ENCODE measurements at regions not wholly inside any gene's neighbourhood (a gene's known extent, or its start where the extent isn't known, plus 50 kb on each side); places are given as distances from the start of the nearest gene placed in this dataset.

DNA sequence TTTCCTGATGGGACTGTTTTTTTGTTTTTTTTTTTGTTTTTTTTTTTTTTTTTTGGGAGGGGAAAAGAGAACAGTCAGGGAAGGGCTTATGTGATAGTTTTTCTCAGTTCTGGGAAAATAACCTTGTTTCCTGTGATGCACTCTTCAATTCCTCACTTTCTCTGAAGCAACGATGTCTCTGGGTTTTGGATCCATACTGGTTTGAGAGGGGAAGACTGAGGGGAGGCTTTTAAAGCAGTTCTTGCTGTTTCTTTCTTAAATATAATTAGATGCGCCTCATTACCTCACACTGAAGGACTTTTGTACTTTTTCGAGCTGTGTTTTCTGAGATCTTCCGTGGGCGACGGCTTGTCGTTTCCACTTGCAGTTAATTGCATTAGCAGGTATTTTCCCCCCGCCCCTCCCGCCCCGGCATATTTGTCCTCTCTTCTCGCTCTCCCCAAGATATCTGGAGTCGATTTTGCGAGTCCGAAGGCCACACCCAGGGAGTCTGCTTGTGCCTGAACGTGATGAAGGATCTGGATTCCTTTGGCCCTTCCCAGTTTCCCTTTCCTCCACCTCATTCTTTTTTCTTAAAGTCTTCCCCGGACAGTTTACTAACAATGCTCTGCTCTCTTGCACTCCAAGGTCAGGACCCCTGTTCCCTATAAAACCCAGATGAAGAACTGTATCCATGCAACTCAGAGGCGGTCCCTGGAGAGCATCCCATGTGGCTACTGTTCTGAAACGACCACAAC is 125.2 kb upstream of the ZFHX3 start:
- H3K18ac ChIP-seq (ENCODE audit: low read length), result no peak overlapping the region
- no peak overlapping the region for H2BK120ac ChIP-seq (ENCODE audit: insufficient read depth, low read length, poor library complexity)
- WGBS (ENCODE audit: extremely low coverage, insufficient coverage, insufficient read length), result no CpG with 5 or more reads among the region's 18 CpGs
- DNase-seq, result no peak
- H3K79me2 ChIP-seq (ENCODE audit: control insufficient read depth, insufficient read depth, low read length, poor library complexity), result no peaks in the 10 kb centered on the region
- H3K27me3 ChIP-seq (ENCODE audit: insufficient read depth, low read length), result no peaks in the 10 kb centered on the region
- H3K9me3 ChIP-seq (ENCODE audit: insufficient read depth, low read depth, low read length), result no peaks in the 10 kb centered on the region
- peak overlapping the region; percentile 6 for H2BK12ac ChIP-seq (ENCODE audit: low read length)
- H3K23ac ChIP-seq (ENCODE audit: low read length), result no peak overlapping the region
- no peak overlapping the region for H3K4me2 ChIP-seq (ENCODE audit: low read length)
- H4K12ac ChIP-seq (ENCODE audit: low read depth, low read length), result no peak overlapping the region
- no peak overlapping the region for H3K27ac ChIP-seq (ENCODE audit: low read depth, low read length)
- no peak overlapping the region for H2AFZ ChIP-seq (ENCODE audit: insufficient read depth, low read length, poor library complexity)
- H4K8ac ChIP-seq (ENCODE audit: low read depth, low read length), result no peak overlapping the region
- no peak overlapping the region for H3K4me3 ChIP-seq (ENCODE audit: low read depth, low read length)
- H3K36me3 ChIP-seq (ENCODE audit: control insufficient read depth in 1 of 2, insufficient read depth in 2 of 2, low read length in 2 of 2), result no peaks in the 10 kb centered on the region
- peak overlapping the region; percentile 3 for H4K91ac ChIP-seq (ENCODE audit: low read depth, low read length)
- H2BK5ac ChIP-seq (ENCODE audit: low read depth, low read length, poor library complexity), result no peak overlapping the region
- no peak overlapping the region for H3K14ac ChIP-seq (ENCODE audit: low read length)
- no peak overlapping the region for H3K9ac ChIP-seq (ENCODE audit: low read length)
- peaks cover 7% of the 10 kb centered on the region for H3K79me1 ChIP-seq (ENCODE audit: low read length)
- peaks cover 12 to 14% of the 10 kb centered on the region in 2 experiments for H3K4me1 ChIP-seq (ENCODE audit: control insufficient read depth in 1 of 2, insufficient read depth in 2 of 2, low read length in 2 of 2)
- no peak overlapping the region for H3K4ac ChIP-seq (ENCODE audit: low read depth, low read length)
- H2AK5ac ChIP-seq (ENCODE audit: low read length), result no peak overlapping the region

DNA sequence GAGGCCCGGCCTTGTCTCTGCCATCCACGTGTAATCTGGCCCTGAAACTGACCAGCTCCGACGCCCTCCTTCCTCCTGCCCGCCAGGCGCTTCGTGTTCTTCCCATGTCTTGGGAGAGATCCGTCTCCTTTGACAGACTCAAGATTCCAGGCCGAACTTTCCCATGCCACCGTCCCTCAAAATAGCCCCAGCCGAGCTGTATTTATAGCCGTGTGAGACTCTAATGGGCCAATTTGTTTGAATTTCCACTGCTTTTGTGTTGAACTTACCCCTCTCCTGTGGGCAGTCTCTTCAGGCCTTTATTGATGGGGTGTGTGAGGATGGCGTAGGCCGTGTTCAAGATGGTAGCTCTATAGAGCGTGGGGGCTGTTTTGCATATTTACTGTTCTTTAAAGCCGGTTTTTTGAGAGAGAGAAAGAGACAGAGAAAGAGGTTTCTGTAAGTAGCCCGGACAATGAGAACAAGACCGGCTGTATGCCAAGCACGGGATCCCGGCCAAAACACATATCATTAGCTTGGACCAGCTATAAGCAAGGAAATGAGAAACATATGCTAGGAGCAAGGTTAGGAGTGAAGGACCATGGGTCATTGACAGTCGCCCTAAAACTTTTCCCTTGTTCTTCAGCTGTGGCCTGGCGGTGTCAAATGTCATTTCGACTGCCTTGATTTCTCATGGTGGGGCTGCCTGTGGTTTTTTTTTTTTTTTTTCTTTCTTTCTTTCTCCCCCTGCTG is 124.5 kb upstream of the ZFHX3 start:
- Histone ChIP-seq H3K4ac (ENCODE audit: low read depth, low read length) (no peak overlapping the region), H3K4me3 (ENCODE audit: low read depth, low read length) (no peak overlapping the region), H3K36me3 (ENCODE audit: control insufficient read depth in 1 of 2, insufficient read depth in 2 of 2, low read length in 2 of 2) (no peaks in the 10 kb centered on the region), H4K12ac (ENCODE audit: low read depth, low read length) (no peak overlapping the region), H2AFZ (ENCODE audit: insufficient read depth, low read length, poor library complexity) (no peak overlapping the region), H3K23ac (ENCODE audit: low read length) (no peak overlapping the region), H2BK5ac (ENCODE audit: low read depth, low read length, poor library complexity) (no peak overlapping the region), H3K9me3 (ENCODE audit: insufficient read depth, low read depth, low read length) (no peaks in the 10 kb centered on the region), H4K8ac (ENCODE audit: low read depth, low read length) (peak overlapping the region; percentile 61), H3K4me2 (ENCODE audit: low read length) (no peak overlapping the region), H3K27ac (ENCODE audit: low read depth, low read length) (no peak overlapping the region), H4K91ac (ENCODE audit: low read depth, low read length) (peak overlapping the region; percentile 75), H3K4me1 (ENCODE audit: control insufficient read depth in 1 of 2, insufficient read depth in 2 of 2, low read length in 2 of 2) (peaks cover 12 to 14% of the 10 kb centered on the region in 2 experiments), H2BK12ac (ENCODE audit: low read length) (peak overlapping the region; percentile 83), H3K27me3 (ENCODE audit: insufficient read depth, low read length) (no peaks in the 10 kb centered on the region), H2BK120ac (ENCODE audit: insufficient read depth, low read length, poor library complexity) (peak overlapping the region; percentile 43), H3K14ac (ENCODE audit: low read length) (peak overlapping the region; percentile 18), H3K9ac (ENCODE audit: low read length) (no peak overlapping the region), H3K18ac (ENCODE audit: low read length) (peak overlapping the region; percentile 57), H3K79me1 (ENCODE audit: low read length) (peaks cover 7% of the 10 kb centered on the region), H3K79me2 (ENCODE audit: control insufficient read depth, insufficient read depth, low read length, poor library complexity) (no peaks in the 10 kb centered on the region), H2AK5ac (ENCODE audit: low read length) (peak overlapping the region; percentile 73)
- no CpG with 5 or more reads among the region's 23 CpGs for WGBS (ENCODE audit: extremely low coverage, insufficient coverage, insufficient read length)
- DNase-seq, result peak in 1 of 2 donors; percentile 45

GRCh38 chr16:73171901-73172240 is 123.9 kb upstream of the ZFHX3 start:
- Histone ChIP-seq H2BK12ac (ENCODE audit: low read length) (peak overlapping the region; percentile 83), H3K27ac (ENCODE audit: low read depth, low read length) (no peak overlapping the region)

DNA sequence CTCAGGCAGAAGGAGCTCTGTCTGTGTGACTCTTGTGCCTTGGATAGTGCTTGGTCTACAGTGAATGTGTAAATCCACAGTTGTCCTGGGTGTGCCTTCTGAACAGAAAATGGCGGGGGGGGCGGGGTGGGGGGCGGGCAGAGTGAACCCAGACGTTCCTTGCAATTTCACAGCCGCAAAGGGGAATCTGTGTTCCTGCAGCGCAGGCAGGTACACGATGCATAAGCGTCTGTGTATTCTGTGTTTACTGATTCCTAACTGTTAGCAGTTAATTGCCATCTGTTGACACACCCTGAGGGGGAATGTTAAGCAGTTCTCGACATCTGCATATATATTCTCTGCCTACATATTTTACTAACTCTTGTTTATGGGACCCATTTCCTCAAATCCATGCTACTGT is 123.5 kb upstream of the ZFHX3 start:
- H3K4ac ChIP-seq (ENCODE audit: low read depth, low read length), result no peak overlapping the region
- H4K12ac ChIP-seq (ENCODE audit: low read depth, low read length), result no peak overlapping the region
- no peak overlapping the region for H2BK12ac ChIP-seq (ENCODE audit: low read length)
- peaks cover 12 to 14% of the 10 kb centered on the region in 2 experiments for H3K4me1 ChIP-seq (ENCODE audit: control insufficient read depth in 1 of 2, insufficient read depth in 2 of 2, low read length in 2 of 2)
- no peaks in the 10 kb centered on the region for H3K79me2 ChIP-seq (ENCODE audit: control insufficient read depth, insufficient read depth, low read length, poor library complexity)
- no peak overlapping the region for H4K91ac ChIP-seq (ENCODE audit: low read depth, low read length)
- no peak overlapping the region for H3K4me2 ChIP-seq (ENCODE audit: low read length)
- no peaks in the 10 kb centered on the region for H3K9me3 ChIP-seq (ENCODE audit: insufficient read depth, low read depth, low read length)
- no CpG with 5 or more reads among the region's 9 CpGs for WGBS (ENCODE audit: extremely low coverage, insufficient coverage, insufficient read length)
- H3K79me1 ChIP-seq (ENCODE audit: low read length), result peaks cover 7% of the 10 kb centered on the region
- no peak overlapping the region for H2AFZ ChIP-seq (ENCODE audit: insufficient read depth, low read length, poor library complexity)
- H2AK5ac ChIP-seq (ENCODE audit: low read length), result no peak overlapping the region
- peak overlapping the region; percentile 66 for H4K8ac ChIP-seq (ENCODE audit: low read depth, low read length)
- H3K23ac ChIP-seq (ENCODE audit: low read length), result no peak overlapping the region
- no peaks in the 10 kb centered on the region for H3K27me3 ChIP-seq (ENCODE audit: insufficient read depth, low read length)
- no peaks in the 10 kb centered on the region for H3K36me3 ChIP-seq (ENCODE audit: control insufficient read depth in 1 of 2, insufficient read depth in 2 of 2, low read length in 2 of 2)
- no peak overlapping the region for H2BK5ac ChIP-seq (ENCODE audit: low read depth, low read length, poor library complexity)
- DNase-seq, result peak; percentile 65 to 84
- H3K18ac ChIP-seq (ENCODE audit: low read length), result no peak overlapping the region
- H3K14ac ChIP-seq (ENCODE audit: low read length), result no peak overlapping the region
- no peak overlapping the region for H2BK120ac ChIP-seq (ENCODE audit: insufficient read depth, low read length, poor library complexity)
- H3K4me3 ChIP-seq (ENCODE audit: low read depth, low read length), result no peak overlapping the region
- no peak overlapping the region for H3K9ac ChIP-seq (ENCODE audit: low read length)
- H3K27ac ChIP-seq (ENCODE audit: low read depth, low read length), result peak overlapping the region; percentile 36

More at GRCh38 chr16:73171901-73172240, 123.9 kb upstream of the ZFHX3 start:
- no peak overlapping the region for H3K4me2 ChIP-seq (ENCODE audit: low read length)
- no peak overlapping the region for H3K4ac ChIP-seq (ENCODE audit: low read depth, low read length)
- peaks cover 12 to 14% of the 10 kb centered on the region in 2 experiments for H3K4me1 ChIP-seq (ENCODE audit: control insufficient read depth in 1 of 2, insufficient read depth in 2 of 2, low read length in 2 of 2)
- no peak overlapping the region for H3K9ac ChIP-seq (ENCODE audit: low read length)
- H4K12ac ChIP-seq (ENCODE audit: low read depth, low read length), result no peak overlapping the region
- no peaks in the 10 kb centered on the region for H3K9me3 ChIP-seq (ENCODE audit: insufficient read depth, low read depth, low read length)
- no peak overlapping the region for H3K4me3 ChIP-seq (ENCODE audit: low read depth, low read length)
- peak overlapping the region; percentile 18 for H3K14ac ChIP-seq (ENCODE audit: low read length)
- H3K27me3 ChIP-seq (ENCODE audit: insufficient read depth, low read length), result no peaks in the 10 kb centered on the region
- H3K23ac ChIP-seq (ENCODE audit: low read length), result no peak overlapping the region
- H3K79me1 ChIP-seq (ENCODE audit: low read length), result peaks cover 7% of the 10 kb centered on the region
- peak overlapping the region; percentile 75 for H4K91ac ChIP-seq (ENCODE audit: low read depth, low read length)
- H4K8ac ChIP-seq (ENCODE audit: low read depth, low read length), result peak overlapping the region; percentile 61
- no peaks in the 10 kb centered on the region for H3K79me2 ChIP-seq (ENCODE audit: control insufficient read depth, insufficient read depth, low read length, poor library complexity)
- peak overlapping the region; percentile 57 for H3K18ac ChIP-seq (ENCODE audit: low read length)
- peak overlapping the region; percentile 73 for H2AK5ac ChIP-seq (ENCODE audit: low read length)
- no peak overlapping the region for H2AFZ ChIP-seq (ENCODE audit: insufficient read depth, low read length, poor library complexity)
- no CpG with 5 or more reads among the region's 9 CpGs for WGBS (ENCODE audit: extremely low coverage, insufficient coverage, insufficient read length)
- DNase-seq, result no peak
- no peaks in the 10 kb centered on the region for H3K36me3 ChIP-seq (ENCODE audit: control insufficient read depth in 1 of 2, insufficient read depth in 2 of 2, low read length in 2 of 2)
- peak overlapping the region; percentile 43 for H2BK120ac ChIP-seq (ENCODE audit: insufficient read depth, low read length, poor library complexity)
- no peak overlapping the region for H2BK5ac ChIP-seq (ENCODE audit: low read depth, low read length, poor library complexity)
